Ovary (tissue), 3 donors: ENCODE measurements at regions not wholly inside any gene's neighbourhood (a gene's known extent, or its start where the extent isn't known, plus 50 kb on each side); places are given as distances from the start of the nearest gene placed in this dataset.

Experiments
- EP300 ChIP-seq: sonication (generic); formaldehyde crosslinking; IDR thresholded peaks from one replicate; pipeline ENCODE4 v1.6.1; 2017; ENCODE audit warnings: antibody characterized with exemption
- POLR2A ChIP-seq: fragments of 450-650 bp; IDR thresholded peaks from one replicate; pipeline ENCODE4 v1.6.1; 2017; ENCODE audit warnings: antibody characterized with exemption, mild to moderate bottlenecking, moderate library complexity
- TF ChIP-seq, protein P1 (sequence below), 3 donors: fragments of 450-650 bp in 2 of 3; fragments of 200-600 bp in 1 of 3; IDR thresholded peaks; one replicate each; pipeline versions ENCODE4 v1.5.1 to v1.8.0; 2016 to 2022; ENCODE audit warnings: antibody characterized with exemption in 3 of 3, mild to moderate bottlenecking in 1 of 3
- donor health status: DM: no; HTN: no; CAD: no.

DNA sequence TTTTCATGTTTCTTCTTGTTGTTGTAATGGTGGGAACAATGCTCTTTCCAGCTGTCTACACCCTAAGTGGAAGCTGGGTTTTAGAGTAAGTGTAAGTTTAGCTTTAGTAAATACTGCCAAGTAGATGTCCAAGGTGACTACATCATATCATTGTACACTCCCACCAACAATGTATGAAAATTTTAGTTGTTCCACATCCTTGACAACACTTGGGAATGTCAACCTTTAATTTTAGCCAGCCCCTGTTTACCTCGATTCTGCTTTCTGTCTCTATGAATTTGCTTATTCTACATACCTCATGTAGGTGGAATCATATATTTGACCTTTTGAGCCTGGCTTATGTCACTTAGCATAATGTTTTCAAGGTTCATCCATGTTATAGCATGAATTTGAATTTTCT lies 93.0 kb downstream of the MTPAP start:
- TF ChIP-seq, protein P1, sequence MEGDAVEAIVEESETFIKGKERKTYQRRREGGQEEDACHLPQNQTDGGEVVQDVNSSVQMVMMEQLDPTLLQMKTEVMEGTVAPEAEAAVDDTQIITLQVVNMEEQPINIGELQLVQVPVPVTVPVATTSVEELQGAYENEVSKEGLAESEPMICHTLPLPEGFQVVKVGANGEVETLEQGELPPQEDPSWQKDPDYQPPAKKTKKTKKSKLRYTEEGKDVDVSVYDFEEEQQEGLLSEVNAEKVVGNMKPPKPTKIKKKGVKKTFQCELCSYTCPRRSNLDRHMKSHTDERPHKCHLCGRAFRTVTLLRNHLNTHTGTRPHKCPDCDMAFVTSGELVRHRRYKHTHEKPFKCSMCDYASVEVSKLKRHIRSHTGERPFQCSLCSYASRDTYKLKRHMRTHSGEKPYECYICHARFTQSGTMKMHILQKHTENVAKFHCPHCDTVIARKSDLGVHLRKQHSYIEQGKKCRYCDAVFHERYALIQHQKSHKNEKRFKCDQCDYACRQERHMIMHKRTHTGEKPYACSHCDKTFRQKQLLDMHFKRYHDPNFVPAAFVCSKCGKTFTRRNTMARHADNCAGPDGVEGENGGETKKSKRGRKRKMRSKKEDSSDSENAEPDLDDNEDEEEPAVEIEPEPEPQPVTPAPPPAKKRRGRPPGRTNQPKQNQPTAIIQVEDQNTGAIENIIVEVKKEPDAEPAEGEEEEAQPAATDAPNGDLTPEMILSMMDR (IDR thresholded peaks at IDR 0.05) = no peak
- no peak for TF ChIP-seq POLR2A
- TF ChIP-seq EP300 = no peak
